ENCODE measurements at regions not wholly inside any gene's neighbourhood (a gene's known extent, or its start where the extent isn't known, plus 50 kb on each side); places are given as distances from the start of the nearest gene placed in this dataset.

DNA sequence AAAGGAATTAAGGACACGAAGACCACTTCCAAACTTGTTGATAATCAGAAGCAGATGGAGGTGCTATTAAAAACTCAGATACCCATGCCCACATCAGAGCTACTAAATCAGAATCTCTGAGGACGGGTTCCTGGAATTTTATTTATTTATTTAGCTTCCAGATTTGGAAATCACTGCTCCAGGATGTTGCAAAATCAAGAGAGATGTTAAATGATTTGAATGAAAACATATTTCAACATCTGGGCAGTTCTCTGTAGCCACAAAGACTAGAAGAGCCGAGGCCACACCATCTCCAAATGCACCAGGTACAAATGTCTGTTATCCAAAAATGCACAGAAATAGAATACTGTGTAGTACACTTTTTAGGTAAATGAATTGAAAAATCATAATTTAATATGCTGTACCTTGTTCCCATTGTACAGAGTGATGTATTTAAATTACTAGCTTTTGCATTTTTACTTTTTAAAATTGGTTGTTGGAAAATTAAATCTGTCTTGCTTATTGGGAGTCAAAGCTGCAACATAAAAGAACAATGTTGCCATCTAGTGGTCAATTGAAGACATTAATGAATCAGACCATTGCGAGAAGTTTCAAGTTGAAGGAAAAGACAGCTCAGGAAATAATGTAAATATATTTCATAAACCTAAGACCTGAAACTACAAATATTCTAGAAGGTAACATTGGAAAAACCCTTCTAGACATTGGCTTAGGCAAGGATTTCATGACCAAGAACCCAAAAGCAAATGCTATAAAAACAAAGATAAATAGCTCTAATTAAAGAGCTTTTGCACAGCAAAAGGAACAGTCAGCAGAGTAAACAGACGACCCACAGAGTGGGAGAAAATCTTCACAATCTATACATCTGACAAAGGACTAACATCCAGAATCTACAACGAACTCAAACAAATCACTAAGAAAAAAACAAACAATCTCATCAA, 151.3 kb upstream of the TTC29 start:
- TF ChIP-seq, protein P1, sequence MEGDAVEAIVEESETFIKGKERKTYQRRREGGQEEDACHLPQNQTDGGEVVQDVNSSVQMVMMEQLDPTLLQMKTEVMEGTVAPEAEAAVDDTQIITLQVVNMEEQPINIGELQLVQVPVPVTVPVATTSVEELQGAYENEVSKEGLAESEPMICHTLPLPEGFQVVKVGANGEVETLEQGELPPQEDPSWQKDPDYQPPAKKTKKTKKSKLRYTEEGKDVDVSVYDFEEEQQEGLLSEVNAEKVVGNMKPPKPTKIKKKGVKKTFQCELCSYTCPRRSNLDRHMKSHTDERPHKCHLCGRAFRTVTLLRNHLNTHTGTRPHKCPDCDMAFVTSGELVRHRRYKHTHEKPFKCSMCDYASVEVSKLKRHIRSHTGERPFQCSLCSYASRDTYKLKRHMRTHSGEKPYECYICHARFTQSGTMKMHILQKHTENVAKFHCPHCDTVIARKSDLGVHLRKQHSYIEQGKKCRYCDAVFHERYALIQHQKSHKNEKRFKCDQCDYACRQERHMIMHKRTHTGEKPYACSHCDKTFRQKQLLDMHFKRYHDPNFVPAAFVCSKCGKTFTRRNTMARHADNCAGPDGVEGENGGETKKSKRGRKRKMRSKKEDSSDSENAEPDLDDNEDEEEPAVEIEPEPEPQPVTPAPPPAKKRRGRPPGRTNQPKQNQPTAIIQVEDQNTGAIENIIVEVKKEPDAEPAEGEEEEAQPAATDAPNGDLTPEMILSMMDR (conservative IDR thresholded peaks at IDR 0.05), result peak; percentile 75
- no peak for TF ChIP-seq ZFX (IDR thresholded peaks at IDR 0.05)
- H3K27ac ChIP-seq, result no peak overlapping the region

DNA sequence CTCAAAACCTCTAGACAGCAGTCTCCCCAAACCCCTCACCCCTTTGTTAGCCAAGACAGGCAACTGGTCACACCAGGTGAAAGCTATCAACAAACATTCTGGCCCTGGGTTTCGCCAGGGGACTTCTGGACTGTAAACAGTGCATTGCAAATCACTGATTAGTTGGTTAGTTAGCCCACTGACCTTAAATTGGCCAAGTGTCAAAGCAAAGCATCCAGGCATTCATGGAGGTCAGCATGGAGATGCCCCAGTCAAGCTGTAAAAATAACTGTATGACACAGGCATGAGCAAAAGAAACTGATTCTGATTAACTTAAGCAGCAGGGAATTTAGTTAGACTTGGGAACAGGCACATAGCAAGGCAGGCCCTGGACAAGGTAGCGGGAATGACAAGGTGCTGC, 156.0 kb upstream of the TTC29 start:
- no peak for TF ChIP-seq ZFX (IDR thresholded peaks at IDR 0.05)
- H3K27ac ChIP-seq, result no peak overlapping the region; the same call in 1 of the 2 replicates

DNA sequence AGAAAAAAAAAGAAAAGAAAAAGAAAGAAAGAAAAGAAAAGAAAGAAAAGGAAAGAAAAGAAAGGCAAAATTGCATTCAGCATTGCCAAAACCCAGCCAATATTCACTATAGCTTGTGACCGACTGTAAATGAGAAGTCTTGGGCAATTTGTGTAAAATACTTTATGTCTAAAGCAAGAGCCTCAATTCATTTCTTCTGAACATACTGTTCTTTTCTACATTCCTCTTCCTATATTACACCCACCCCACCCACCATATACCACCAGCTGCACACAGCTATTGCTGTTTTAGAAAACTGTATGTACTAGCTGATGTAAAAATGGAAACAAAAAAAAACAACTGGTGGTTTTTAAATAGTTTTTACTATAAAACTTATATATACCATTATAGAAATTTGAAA, 156.9 kb upstream of the TTC29 start:
- no peak overlapping the region for H3K27ac ChIP-seq
- no peak for TF ChIP-seq ZFX (IDR thresholded peaks at IDR 0.05)
- TF ChIP-seq, protein P1 (conservative IDR thresholded peaks at IDR 0.05), result no peak

DNA sequence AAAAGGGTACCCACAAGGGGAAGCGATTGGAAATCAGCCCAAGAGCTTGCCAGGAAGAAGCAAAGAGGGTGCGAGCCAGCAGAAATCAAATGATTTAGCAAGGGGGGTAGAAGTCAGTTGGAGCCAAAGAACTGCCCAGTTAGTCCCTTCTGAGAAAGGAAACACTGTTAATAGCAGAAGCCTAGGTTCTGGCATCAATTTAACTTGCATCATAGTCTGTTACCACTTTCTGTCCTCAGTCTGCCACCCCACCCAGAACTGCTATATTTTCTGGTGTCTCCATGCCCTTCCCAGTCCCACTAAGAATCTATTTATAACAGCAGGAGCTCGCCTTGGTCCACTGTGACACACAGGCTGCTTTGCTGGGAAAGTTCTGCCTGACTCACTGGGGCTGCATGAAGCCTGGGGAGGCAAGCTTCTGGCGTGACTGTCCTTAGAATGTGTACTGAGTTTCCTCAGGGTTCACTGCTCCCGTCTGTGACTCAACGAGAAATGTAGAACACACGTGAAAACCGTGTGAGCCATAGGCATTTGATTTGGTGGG, 157.8 kb upstream of the TTC29 start:
- H3K27ac ChIP-seq, result no peak overlapping the region
- TF ChIP-seq ZFX (IDR thresholded peaks at IDR 0.05), result no peak
- TF ChIP-seq, protein P1 (conservative IDR thresholded peaks at IDR 0.05), result no peak

DNA sequence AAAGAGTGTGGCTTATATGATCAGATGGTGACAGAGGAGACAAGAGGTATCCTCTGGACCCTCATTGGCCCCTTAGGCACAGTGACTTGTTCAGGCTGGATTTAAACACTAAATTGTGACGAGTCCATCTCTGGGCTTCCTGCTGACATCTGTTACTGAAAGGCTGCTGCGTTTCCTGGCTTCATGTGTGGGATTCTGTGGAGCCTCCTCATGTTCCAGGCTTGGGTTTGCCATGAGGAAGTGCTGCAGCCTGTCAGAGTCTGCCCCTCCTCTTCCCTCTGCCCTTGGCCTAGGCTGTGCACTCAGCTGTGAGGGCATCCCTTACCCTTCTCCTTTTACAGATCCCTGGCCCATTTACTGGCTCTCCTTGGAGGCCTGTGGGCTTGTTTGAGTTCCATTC, 159.1 kb upstream of the TTC29 start:
- H3K27ac ChIP-seq, result peak overlapping the region; percentile 26; the same call in 1 of the 2 replicates
- no peak for TF ChIP-seq ZFX (IDR thresholded peaks at IDR 0.05)
- TF ChIP-seq, protein P1 (conservative IDR thresholded peaks at IDR 0.05), result no peak

DNA sequence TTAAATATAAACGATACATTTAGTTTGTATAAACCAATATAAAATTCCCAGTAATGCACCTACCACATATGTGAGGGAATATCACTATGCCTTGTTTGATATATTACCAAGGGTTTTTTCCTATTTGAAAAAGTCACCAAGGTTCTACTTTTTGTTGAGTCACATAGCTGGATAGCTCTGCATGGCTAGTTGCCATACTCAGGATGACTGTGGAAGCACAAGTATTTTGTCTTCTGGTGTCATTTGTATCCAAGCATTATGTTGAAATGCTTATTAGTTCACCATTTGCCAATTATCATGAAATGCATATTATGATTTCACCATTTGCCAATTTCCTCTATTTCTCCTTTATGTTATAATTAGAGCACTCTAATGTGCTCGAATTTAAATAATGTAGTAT, 162.7 kb upstream of the TTC29 start:
- H3K27ac ChIP-seq, result no peak overlapping the region
- TF ChIP-seq ZFX (IDR thresholded peaks at IDR 0.05), result no peak
- TF ChIP-seq, protein P1 (conservative IDR thresholded peaks at IDR 0.05), result no peak

DNA sequence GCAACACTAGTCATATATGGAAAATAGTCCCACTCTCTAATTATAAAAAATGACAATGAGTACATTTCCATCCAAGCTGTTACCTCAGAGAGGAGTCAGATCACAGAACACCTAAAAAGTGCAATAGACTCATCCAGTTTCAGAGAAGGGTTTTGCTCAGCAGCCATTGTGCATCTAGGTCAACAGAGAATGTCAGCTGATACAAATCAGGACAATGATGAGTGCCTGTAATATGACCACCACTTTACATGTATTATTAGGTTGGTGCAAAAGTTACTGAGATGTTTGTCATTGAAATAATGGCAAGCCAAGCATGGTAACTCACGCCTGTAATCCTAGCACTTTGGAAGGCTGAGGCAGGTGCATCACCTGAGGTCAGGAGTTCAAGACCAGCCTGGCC, 164.1 kb upstream of the TTC29 start:
- peak overlapping the region; percentile 45 for H3K27ac ChIP-seq
- no peak for TF ChIP-seq ZFX (IDR thresholded peaks at IDR 0.05)
- TF ChIP-seq, protein P1 (conservative IDR thresholded peaks at IDR 0.05), result no peak
